ENCODE measurements at regions not wholly inside any gene's neighbourhood (a gene's known extent, or its start where the extent isn't known, plus 50 kb on each side); places are given as distances from the start of the nearest gene placed in this dataset.
"Not testable (repeated sequence)": the region's sequence is repeated elsewhere in the genome, so short reads cannot be mapped to it uniquely, and the experiment has no call there.

DNA sequence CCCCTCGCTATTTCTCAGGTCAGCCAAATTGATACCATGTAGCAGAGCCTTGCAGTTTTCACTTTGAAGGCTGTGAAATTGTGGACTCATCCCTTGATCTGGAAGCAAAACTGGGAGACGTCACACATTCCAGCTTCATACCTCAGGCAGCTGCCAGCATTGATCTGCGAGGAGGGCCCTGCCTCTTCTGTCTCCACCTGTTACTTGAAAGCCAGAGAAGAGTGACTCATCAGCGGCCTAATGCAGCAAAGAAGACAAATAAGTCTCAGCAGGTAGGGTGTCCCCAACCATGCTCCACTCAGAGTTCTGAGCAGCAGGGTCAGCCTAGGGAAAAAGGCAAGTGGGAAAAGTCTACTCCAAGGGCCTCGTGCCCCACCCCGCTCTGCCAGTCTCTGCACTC, 69.4 kb upstream of the BMP2 start:
- Mint-ChIP-seq H3K36me3 (no peaks in the 10 kb centered on the region), H3K4me3 (no peak overlapping the region), H3K27ac (no peak overlapping the region), H3K9me3 (no peaks in the 10 kb centered on the region), H3K27me3 (ENCODE audit: low read depth in 2 of 2) (peaks cover 0 to 2% of the 10 kb centered on the region in 2 donors), H3K4me1 (peaks cover 6 to 19% of the 10 kb centered on the region in 2 donors)
- peaks cover 8% of the 10 kb centered on the region for H3K4me1 ChIP-seq (ENCODE audit: control insufficient read depth, insufficient read depth, low read length)
- no peaks in the 10 kb centered on the region for H3K36me3 ChIP-seq (ENCODE audit: control insufficient read depth, insufficient read depth, low read length)
- intact Hi-C loops (cut with micrococcal nuclease): no loop called here
- WGBS (ENCODE audit: insufficient coverage): 93% methylated on average over 6 of the region's 6 CpGs
- ATAC-seq (no peak), DNase-seq (no peak)
- H3K4me3 ChIP-seq (ENCODE audit: low read length): no peak overlapping the region
- no peaks in the 10 kb centered on the region for H3K27me3 ChIP-seq (ENCODE audit: control insufficient read depth, insufficient read depth, low read length)
- H3K27ac ChIP-seq (ENCODE audit: low read length): no peak overlapping the region
- H3K9me3 ChIP-seq (ENCODE audit: control insufficient read depth, insufficient read depth, low read length): no peaks in the 10 kb centered on the region
- TF ChIP-seq, protein P1, sequence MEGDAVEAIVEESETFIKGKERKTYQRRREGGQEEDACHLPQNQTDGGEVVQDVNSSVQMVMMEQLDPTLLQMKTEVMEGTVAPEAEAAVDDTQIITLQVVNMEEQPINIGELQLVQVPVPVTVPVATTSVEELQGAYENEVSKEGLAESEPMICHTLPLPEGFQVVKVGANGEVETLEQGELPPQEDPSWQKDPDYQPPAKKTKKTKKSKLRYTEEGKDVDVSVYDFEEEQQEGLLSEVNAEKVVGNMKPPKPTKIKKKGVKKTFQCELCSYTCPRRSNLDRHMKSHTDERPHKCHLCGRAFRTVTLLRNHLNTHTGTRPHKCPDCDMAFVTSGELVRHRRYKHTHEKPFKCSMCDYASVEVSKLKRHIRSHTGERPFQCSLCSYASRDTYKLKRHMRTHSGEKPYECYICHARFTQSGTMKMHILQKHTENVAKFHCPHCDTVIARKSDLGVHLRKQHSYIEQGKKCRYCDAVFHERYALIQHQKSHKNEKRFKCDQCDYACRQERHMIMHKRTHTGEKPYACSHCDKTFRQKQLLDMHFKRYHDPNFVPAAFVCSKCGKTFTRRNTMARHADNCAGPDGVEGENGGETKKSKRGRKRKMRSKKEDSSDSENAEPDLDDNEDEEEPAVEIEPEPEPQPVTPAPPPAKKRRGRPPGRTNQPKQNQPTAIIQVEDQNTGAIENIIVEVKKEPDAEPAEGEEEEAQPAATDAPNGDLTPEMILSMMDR (IDR thresholded peaks at IDR 0.05): no peak

DNA sequence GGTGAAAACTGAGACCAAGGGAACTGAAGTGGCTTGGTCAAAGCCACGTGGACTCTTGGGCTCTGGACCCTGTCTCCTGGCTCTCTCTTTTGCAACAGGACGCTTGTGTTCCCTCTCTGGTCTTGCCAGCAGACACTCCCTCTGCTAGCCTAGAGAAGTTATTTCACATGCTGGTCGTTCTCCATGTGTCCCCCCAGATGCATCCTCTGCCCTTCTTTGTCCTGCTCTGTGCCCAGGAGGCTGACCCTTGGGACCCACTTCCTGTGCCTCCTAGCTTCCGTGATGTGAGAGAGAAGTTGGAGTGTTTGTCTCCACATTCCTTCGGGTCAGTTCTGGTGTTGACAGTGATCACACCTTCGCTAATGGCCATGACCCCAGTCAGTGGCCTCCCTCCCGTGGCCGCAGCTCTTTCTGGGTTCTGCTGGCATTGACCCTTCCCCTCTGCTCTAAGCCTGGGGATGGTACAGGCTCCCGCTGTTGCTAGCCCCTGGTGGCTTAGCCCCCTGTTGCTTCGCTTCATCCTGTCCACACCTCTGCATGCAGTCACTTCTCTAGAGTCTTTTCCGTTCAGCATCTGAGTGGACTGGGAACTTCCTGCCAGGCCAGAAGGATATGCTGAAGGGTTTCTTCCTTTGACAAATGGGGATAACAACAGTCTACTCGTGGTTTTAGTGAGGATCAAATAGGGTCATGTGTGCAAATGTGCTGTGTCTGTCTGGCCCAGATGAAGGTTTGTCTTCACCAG, 70.1 kb upstream of the BMP2 start:
- ATAC-seq (no peak), DNase-seq (no peak)
- H3K4me3 Mint-ChIP-seq: no peak overlapping the region
- TF ChIP-seq, protein P1 (IDR thresholded peaks at IDR 0.05): no peak
- no peak overlapping the region for H3K27ac Mint-ChIP-seq
- no peaks in the 10 kb centered on the region for H3K9me3 Mint-ChIP-seq
- Histone ChIP-seq H3K4me1 (ENCODE audit: control insufficient read depth, insufficient read depth, low read length) (peaks cover 8% of the 10 kb centered on the region), H3K4me3 (ENCODE audit: low read length) (no peak overlapping the region), H3K9me3 (ENCODE audit: control insufficient read depth, insufficient read depth, low read length) (no peaks in the 10 kb centered on the region), H3K27ac (ENCODE audit: low read length) (no peak overlapping the region), H3K36me3 (ENCODE audit: control insufficient read depth, insufficient read depth, low read length) (no peaks in the 10 kb centered on the region), H3K27me3 (ENCODE audit: control insufficient read depth, insufficient read depth, low read length) (no peaks in the 10 kb centered on the region)
- peaks cover 0 to 2% of the 10 kb centered on the region in 2 donors for H3K27me3 Mint-ChIP-seq (ENCODE audit: low read depth in 2 of 2)
- H3K36me3 Mint-ChIP-seq: no peaks in the 10 kb centered on the region
- intact Hi-C loops (cut with micrococcal nuclease): no loop called here
- 87% methylated on average over 12 of the region's 12 CpGs for whole genome bisulfite sequencing (ENCODE audit: insufficient coverage)
- H3K4me1 Mint-ChIP-seq: peaks cover 6 to 19% of the 10 kb centered on the region in 2 donors

DNA sequence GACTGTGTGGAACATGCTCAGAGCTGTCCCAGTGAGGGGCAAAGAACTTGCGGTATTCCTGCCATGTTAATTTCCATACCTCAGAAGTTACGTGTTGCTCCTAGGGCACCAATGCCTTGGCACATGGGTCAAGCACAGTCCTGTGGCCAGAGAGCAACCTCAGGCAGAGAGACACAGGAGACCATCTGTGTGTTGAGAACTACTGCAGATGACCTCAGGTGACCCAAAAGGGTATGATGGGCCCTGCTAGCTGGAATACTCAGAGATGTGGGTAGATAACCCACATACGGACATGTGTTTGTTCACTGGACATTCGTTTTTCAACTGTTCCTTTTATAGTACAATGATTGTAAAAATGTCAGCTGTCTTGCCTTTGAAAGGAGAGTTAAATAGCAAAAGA, 71.5 kb upstream of the BMP2 start:
- Mint-ChIP-seq H3K4me1 (peaks cover 0 to 11% of the 10 kb centered on the region in 2 donors), H3K9me3 (no peaks in the 10 kb centered on the region), H3K27me3 (ENCODE audit: low read depth in 2 of 2) (peaks cover 0 to 2% of the 10 kb centered on the region in 2 donors), H3K4me3 (no peak overlapping the region), H3K36me3 (no peaks in the 10 kb centered on the region), H3K27ac (no peak overlapping the region)
- ATAC-seq: no peak
- intact Hi-C loops (cut with micrococcal nuclease): no loop called here
- 96% methylated on average over 4 of the region's 4 CpGs for WGBS (ENCODE audit: insufficient coverage)
- TF ChIP-seq, protein P1 (IDR thresholded peaks at IDR 0.05): no peak
- Histone ChIP-seq H3K36me3 (ENCODE audit: control insufficient read depth, insufficient read depth, low read length) (no peaks in the 10 kb centered on the region), H3K9me3 (ENCODE audit: control insufficient read depth, insufficient read depth, low read length) (no peaks in the 10 kb centered on the region), H3K4me3 (ENCODE audit: low read length) (no peak overlapping the region), H3K27ac (ENCODE audit: low read length) (no peak overlapping the region), H3K27me3 (ENCODE audit: control insufficient read depth, insufficient read depth, low read length) (no peaks in the 10 kb centered on the region), H3K4me1 (ENCODE audit: control insufficient read depth, insufficient read depth, low read length) (peaks cover 3% of the 10 kb centered on the region)
- no peak for DNase-seq

DNA sequence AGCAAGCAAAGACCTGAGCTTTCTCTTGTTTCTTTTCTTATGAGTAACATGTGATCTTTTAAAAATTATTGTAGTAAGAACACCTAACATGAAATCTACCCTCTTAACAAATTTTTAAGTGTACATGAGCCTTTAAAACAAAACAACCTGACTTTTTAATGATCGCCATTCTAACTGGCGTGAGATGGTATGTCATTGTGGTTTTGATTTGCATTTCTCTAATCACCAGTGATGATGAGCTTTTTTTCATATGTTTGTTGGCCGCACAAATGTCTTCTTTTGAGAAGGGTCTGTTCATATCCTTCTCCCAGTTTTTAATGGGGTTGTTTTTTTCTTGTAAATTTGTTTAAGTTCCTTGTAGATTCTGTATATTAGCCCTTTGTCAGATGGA, 73.7 kb upstream of the BMP2 start:
- H3K4me1 ChIP-seq (ENCODE audit: control insufficient read depth, insufficient read depth, low read length); intact Hi-C loops (cut with micrococcal nuclease); H3K36me3 ChIP-seq (ENCODE audit: control insufficient read depth, insufficient read depth, low read length); H3K27me3 ChIP-seq (ENCODE audit: control insufficient read depth, insufficient read depth, low read length); H3K4me1 Mint-ChIP-seq; H3K9me3 ChIP-seq (ENCODE audit: control insufficient read depth, insufficient read depth, low read length); H3K27ac ChIP-seq (ENCODE audit: low read length); H3K27me3 Mint-ChIP-seq (ENCODE audit: low read depth in 2 of 2); H3K9me3 Mint-ChIP-seq; ATAC-seq; H3K27ac Mint-ChIP-seq; H3K4me3 ChIP-seq (ENCODE audit: low read length); DNase-seq; H3K36me3 Mint-ChIP-seq; H3K4me3 Mint-ChIP-seq: not testable (repeated sequence)
- WGBS (ENCODE audit: insufficient coverage): no CpG with 5 or more reads among the region's 3 CpGs

All from natural killer cell (primary cell).